ENCODE measurements at regions not wholly inside any gene's neighbourhood (a gene's known extent, or its start where the extent isn't known, plus 50 kb on each side); places are given as distances from the start of the nearest gene placed in this dataset.

- no peak for DNase-seq
Observed at GRCh38 chr10:2949221-2949947, 118.0 kb upstream of the PFKP start.

GRCh38 chr10:2948127-2948854 lies 119.1 kb upstream of the PFKP start:
- no peak for DNase-seq

- no peak for DNase-seq
Observed at GRCh38 chr10:2944788-2945187, 122.6 kb upstream of the PFKP start.

GRCh38 chr10:2943932-2944614 lies 123.3 kb upstream of the PFKP start:
- DNase-seq: no peak

GRCh38 chr10:2942938-2943337 lies 124.4 kb upstream of the PFKP start:
- DNase-seq: no peak

GRCh38 chr10:2938869-2939268 lies 128.5 kb upstream of the PFKP start:
- DNase-seq: peak in 1 of 3 donors; percentile 14

GRCh38 chr10:2936816-2937215 lies 130.5 kb upstream of the PFKP start:
- DNase-seq: no peak

GRCh38 chr10:2935647-2936386 lies 131.5 kb upstream of the PFKP start:
- DNase-seq: no peak

GRCh38 chr10:2933924-2934323 lies 133.4 kb upstream of the PFKP start:
- DNase-seq: peak in 2 of 3 donors; percentile 42 to 52

GRCh38 chr10:2933519-2933918 lies 133.8 kb upstream of the PFKP start:
- no peak for DNase-seq

- DNase-seq: no peak
Observed at GRCh38 chr10:2933071-2933470, 134.3 kb upstream of the PFKP start.

GRCh38 chr10:2929480-2930258 lies 137.7 kb upstream of the PFKP start:
- DNase-seq: no peak

GRCh38 chr10:2927958-2928840 lies 139.1 kb upstream of the PFKP start:
- DNase-seq: peak; percentile 74 to 86 (median 82)

- DNase-seq: no peak
Observed at GRCh38 chr10:2926918-2927660, 140.3 kb upstream of the PFKP start.

GRCh38 chr10:2925631-2926030 lies 141.7 kb upstream of the PFKP start:
- peak; percentile 39 to 45 (median 44) for DNase-seq

- no peak for DNase-seq
Observed at GRCh38 chr10:2924431-2924830, 142.9 kb upstream of the PFKP start.

- DNase-seq: peak in 1 of 3 donors; percentile 29
Observed at GRCh38 chr10:2921956-2922680, 145.2 kb upstream of the PFKP start.

GRCh38 chr10:2920637-2921036 lies 146.7 kb upstream of the PFKP start:
- DNase-seq: no peak

GRCh38 chr10:2920168-2920567 lies 147.2 kb upstream of the PFKP start:
- DNase-seq: peak in 2 of 3 donors; percentile 31 to 36

- no peak for DNase-seq
Observed at GRCh38 chr10:2919016-2919415, 148.3 kb upstream of the PFKP start.

Measured in suppressor macrophage treated with lipopolysaccharide for 1 hour (primary cell).